ENCODE measurements at regions not wholly inside any gene's neighbourhood (a gene's known extent, or its start where the extent isn't known, plus 50 kb on each side); places are given as distances from the start of the nearest gene placed in this dataset.

GRCh38 chr1:101331794-101332193 lies 95.0 kb downstream of the S1PR1 start:
- H3K9me3 ChIP-seq (ENCODE audit: low read depth, low read length), result no peaks in the 10 kb centered on the region
- TF ChIP-seq POLR2AphosphoS5 (IDR thresholded peaks at IDR 0.05; ENCODE audit: borderline replicate concordance, low read depth, low read length) (no peak), FOXP2 (optimal IDR thresholded peaks at IDR 0.05; ENCODE audit: control extremely low read depth, extremely low read length, insufficient read depth) (no peak), EZH2 (IDR thresholded peaks at IDR 0.05) (no peak)
- no peak for DNase-seq (ENCODE audit: low read depth, low spot score)

GRCh38 chr1:101332633-101333032 lies 95.8 kb downstream of the S1PR1 start:
- TF ChIP-seq FOXP2 (optimal IDR thresholded peaks at IDR 0.05; ENCODE audit: control extremely low read depth, extremely low read length, insufficient read depth), result no peak
- Histone ChIP-seq H3K27ac (no peak overlapping the region), H3K9ac (ENCODE audit: insufficient read length) (no peak overlapping the region), H3K4me3 (no peak overlapping the region), H3K9me3 (ENCODE audit: low read depth, low read length) (no peaks in the 10 kb centered on the region), H3K36me3 (ENCODE audit: insufficient read depth, low read length) (no peaks in the 10 kb centered on the region)
- no peak for DNase-seq (ENCODE audit: low read depth, low spot score)

More at GRCh38 chr1:101331794-101332193, 95.0 kb downstream of the S1PR1 start:
- Histone ChIP-seq H3K27ac (no peak overlapping the region), H3K36me3 (ENCODE audit: insufficient read depth, low read length) (no peaks in the 10 kb centered on the region), H3K9ac (ENCODE audit: insufficient read length) (no peak overlapping the region), H3K4me3 (no peak overlapping the region)

- H3K27ac ChIP-seq, result no peak overlapping the region
- DNase-seq (ENCODE audit: low read depth, low spot score), result no peak
- TF ChIP-seq EZH2 (IDR thresholded peaks at IDR 0.05) (no peak), FOXP2 (optimal IDR thresholded peaks at IDR 0.05; ENCODE audit: control extremely low read depth, extremely low read length, insufficient read depth) (no peak)
Measured at GRCh38 chr1:101333186-101333585, 96.4 kb downstream of the S1PR1 start.

GRCh38 chr1:101337968-101338367 lies 101.1 kb downstream of the S1PR1 start:
- Histone ChIP-seq H3K27ac (no peak overlapping the region), H3K4me3 (no peak overlapping the region), H3K9ac (ENCODE audit: insufficient read length) (no peak overlapping the region), H3K9me3 (ENCODE audit: low read depth, low read length) (no peaks in the 10 kb centered on the region), H3K36me3 (ENCODE audit: insufficient read depth, low read length) (no peaks in the 10 kb centered on the region)
- TF ChIP-seq FOXP2 (optimal IDR thresholded peaks at IDR 0.05; ENCODE audit: control extremely low read depth, extremely low read length, insufficient read depth), result no peak
- no peak for TF ChIP-seq POLR2AphosphoS5 (IDR thresholded peaks at IDR 0.05; ENCODE audit: borderline replicate concordance, low read depth, low read length)
- no peak for TF ChIP-seq EZH2 (IDR thresholded peaks at IDR 0.05)
- no peak for DNase-seq (ENCODE audit: low read depth, low spot score)

More at GRCh38 chr1:101333186-101333585, 96.4 kb downstream of the S1PR1 start:
- H3K36me3 ChIP-seq (ENCODE audit: insufficient read depth, low read length), result no peaks in the 10 kb centered on the region
- no peaks in the 10 kb centered on the region for H3K9me3 ChIP-seq (ENCODE audit: low read depth, low read length)
- no peak overlapping the region for H3K9ac ChIP-seq (ENCODE audit: insufficient read length)
- H3K4me3 ChIP-seq, result no peak overlapping the region

GRCh38 chr1:101338714-101339430 lies 102.1 kb downstream of the S1PR1 start:
- Histone ChIP-seq H3K9me3 (ENCODE audit: low read depth, low read length) (no peaks in the 10 kb centered on the region), H3K36me3 (ENCODE audit: insufficient read depth, low read length) (no peaks in the 10 kb centered on the region), H3K4me3 (no peak overlapping the region), H3K9ac (ENCODE audit: insufficient read length) (no peak overlapping the region), H3K27ac (no peak overlapping the region)
- TF ChIP-seq FOXP2 (optimal IDR thresholded peaks at IDR 0.05; ENCODE audit: control extremely low read depth, extremely low read length, insufficient read depth) (no peak), EZH2 (IDR thresholded peaks at IDR 0.05) (no peak), POLR2AphosphoS5 (IDR thresholded peaks at IDR 0.05; ENCODE audit: borderline replicate concordance, low read depth, low read length) (no peak)
- no peak for DNase-seq (ENCODE audit: low read depth, low spot score)

GRCh38 chr1:101344745-101345144 lies 107.9 kb downstream of the S1PR1 start:
- TF ChIP-seq FOXP2 (optimal IDR thresholded peaks at IDR 0.05; ENCODE audit: control extremely low read depth, extremely low read length, insufficient read depth) (no peak), POLR2AphosphoS5 (IDR thresholded peaks at IDR 0.05; ENCODE audit: borderline replicate concordance, low read depth, low read length) (no peak), EZH2 (IDR thresholded peaks at IDR 0.05) (no peak)
- Histone ChIP-seq H3K4me3 (no peak overlapping the region), H3K27ac (no peak overlapping the region), H3K36me3 (ENCODE audit: insufficient read depth, low read length) (no peaks in the 10 kb centered on the region), H3K9ac (ENCODE audit: insufficient read length) (no peak overlapping the region), H3K9me3 (ENCODE audit: low read depth, low read length) (no peaks in the 10 kb centered on the region)
- no peak for DNase-seq (ENCODE audit: low read depth, low spot score)

- Histone ChIP-seq H3K4me3 (no peak overlapping the region), H3K9me3 (ENCODE audit: low read depth, low read length) (no peaks in the 10 kb centered on the region), H3K27ac (no peak overlapping the region), H3K36me3 (ENCODE audit: insufficient read depth, low read length) (no peaks in the 10 kb centered on the region), H3K9ac (ENCODE audit: insufficient read length) (no peak overlapping the region)
- TF ChIP-seq EZH2 (IDR thresholded peaks at IDR 0.05), result no peak
- no peak for TF ChIP-seq FOXP2 (optimal IDR thresholded peaks at IDR 0.05; ENCODE audit: control extremely low read depth, extremely low read length, insufficient read depth)
- TF ChIP-seq POLR2AphosphoS5 (IDR thresholded peaks at IDR 0.05; ENCODE audit: borderline replicate concordance, low read depth, low read length), result no peak
- no peak for DNase-seq (ENCODE audit: low read depth, low spot score)
Measured at GRCh38 chr1:101346419-101346818, 109.6 kb downstream of the S1PR1 start.

- no peak for TF ChIP-seq POLR2AphosphoS5 (IDR thresholded peaks at IDR 0.05; ENCODE audit: borderline replicate concordance, low read depth, low read length)
- TF ChIP-seq FOXP2 (optimal IDR thresholded peaks at IDR 0.05; ENCODE audit: control extremely low read depth, extremely low read length, insufficient read depth), result no peak
- no peak for TF ChIP-seq EZH2 (IDR thresholded peaks at IDR 0.05)
- Histone ChIP-seq H3K36me3 (ENCODE audit: insufficient read depth, low read length) (no peaks in the 10 kb centered on the region), H3K27ac (no peak overlapping the region), H3K9me3 (ENCODE audit: low read depth, low read length) (no peaks in the 10 kb centered on the region), H3K4me3 (no peak overlapping the region), H3K9ac (ENCODE audit: insufficient read length) (no peak overlapping the region)
- no peak for DNase-seq (ENCODE audit: low read depth, low spot score)
Measured at GRCh38 chr1:101356013-101356412, 119.2 kb downstream of the S1PR1 start.
